Tibial nerve (tissue), 4 donors: ENCODE measurements at regions not wholly inside any gene's neighbourhood (a gene's known extent, or its start where the extent isn't known, plus 50 kb on each side); places are given as distances from the start of the nearest gene placed in this dataset.

ENCODE experiments used
- DNase-seq, 2 donors: peaks; one replicate each; pipeline ENCODE4 v3.0.0-alpha.2; 2019; ENCODE audit warnings: low spot score in 2 of 2
- H3K27ac ChIP-seq, 4 donors: fragments of 200-600 bp; sonication (generic) in 3 of 4; one replicate each; pipeline ENCODE4 v1.5.1; 2017 to 2019; ENCODE audit warnings: mild to moderate bottlenecking in 1 of 4
- H3K27me3 ChIP-seq, 2 donors: fragments of 200-600 bp; sonication (generic) in 1 of 2; one replicate each; pipeline versions ENCODE4 v1.5.1 to v1.6.0; 2017 to 2019
- H3K36me3 ChIP-seq, 3 donors: fragments of 200-600 bp; sonication (generic); one replicate each; pipeline ENCODE4 v1.5.1; 2018 to 2019
- H3K4me1 ChIP-seq, 4 donors: fragments of 200-600 bp; sonication (generic) in 3 of 4; one replicate each; pipeline ENCODE4 v1.5.1; 2017 to 2019
- H3K4me3 ChIP-seq, 4 donors: fragments of 200-600 bp; sonication (generic) in 3 of 4; one replicate each; pipeline ENCODE4 v1.5.1; 2017 to 2019; ENCODE audit warnings: mild to moderate bottlenecking in 1 of 4, moderate library complexity in 1 of 4
- H3K9me3 ChIP-seq, 4 donors: fragments of 200-600 bp; sonication (generic) in 3 of 4; one replicate each; pipeline ENCODE4 v1.5.1; 2017 to 2019
- CTCF ChIP-seq, 5 experiments: fragments of 200-600 bp in 3 of 5; fragments of 450-650 bp in 2 of 5; sonication (generic) in 3 of 5; IDR thresholded peaks; one replicate each; pipeline ENCODE4 v1.5.1; 2016 to 2019; ENCODE audit warnings: antibody characterized with exemption in 5 of 5, mild to moderate bottlenecking in 3 of 5, moderate library complexity in 2 of 5
- EP300 ChIP-seq, 2 donors: sonication (generic); formaldehyde crosslinking; IDR thresholded peaks; one replicate each; pipeline ENCODE4 v1.6.1; 2017; ENCODE audit warnings: antibody characterized with exemption in 2 of 2, mild to moderate bottlenecking in 1 of 2
- POLR2A ChIP-seq, 2 donors: fragments of 450-650 bp; IDR thresholded peaks; one replicate each; pipeline ENCODE4 v1.6.1; 2017; ENCODE audit warnings: antibody characterized with exemption in 2 of 2, mild to moderate bottlenecking in 2 of 2, moderate library complexity in 2 of 2
- WGBS, 2 donors: methylation state at CpG; one replicate each; pipeline ENCODE4 v1.1.5; 2018; 5-methylcytosine and 5-hydroxymethylcytosine counted together

- no peak for TF ChIP-seq POLR2A (IDR thresholded peaks at IDR 0.05)
- TF ChIP-seq CTCF (IDR thresholded peaks at IDR 0.05): no peak
- no peak for TF ChIP-seq EP300 (IDR thresholded peaks at IDR 0.05)
- WGBS, 2 donors: 68 to 81% methylated on average over 2 of the region's 2 CpGs
These were observed 657.5 kb upstream of the DEFB115 start for GRCh38 chr20:30599990-30600389.

DNA sequence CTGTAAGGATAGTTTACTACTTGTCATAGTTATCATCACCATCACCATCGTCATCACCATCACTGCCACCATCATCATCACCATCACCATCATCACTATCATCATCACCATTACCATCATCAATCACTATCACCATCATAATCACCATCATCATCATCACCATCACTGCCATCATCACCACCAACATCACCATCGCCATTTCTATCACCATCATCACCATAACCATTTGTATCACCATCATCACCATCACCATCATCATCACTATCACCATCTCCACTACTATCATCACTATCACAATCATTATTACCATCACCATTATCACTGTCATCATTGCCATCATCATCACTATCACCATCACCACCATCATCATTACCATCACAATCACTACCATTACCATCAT lies 655.5 kb upstream of the DEFB115 start:
- Histone ChIP-seq H3K4me3 (no peak overlapping the region), H3K36me3 (no peaks in the 10 kb centered on the region), H3K27ac (no peak overlapping the region), H3K27me3 (no peaks in the 10 kb centered on the region), H3K9me3 (peaks cover 0 to 4% (median 0%) of the 10 kb centered on the region in 4 donors), H3K4me1 (no peaks in the 10 kb centered on the region)
- TF ChIP-seq EP300 (IDR thresholded peaks at IDR 0.05) (no peak), CTCF (IDR thresholded peaks at IDR 0.05) (no peak), POLR2A (IDR thresholded peaks at IDR 0.05) (no peak)
- DNase-seq: no peak
- WGBS, 2 donors: 55 to 63% methylated on average over 2 of the region's 2 CpGs

More at GRCh38 chr20:30599990-30600389, 657.5 kb upstream of the DEFB115 start:
- H3K4me1 ChIP-seq: no peaks in the 10 kb centered on the region
- no peaks in the 10 kb centered on the region for H3K27me3 ChIP-seq
- no peaks in the 10 kb centered on the region for H3K36me3 ChIP-seq
- H3K9me3 ChIP-seq: no peaks in the 10 kb centered on the region
- no peak overlapping the region for H3K27ac ChIP-seq
- H3K4me3 ChIP-seq: no peak overlapping the region
- DNase-seq: no peak

DNA sequence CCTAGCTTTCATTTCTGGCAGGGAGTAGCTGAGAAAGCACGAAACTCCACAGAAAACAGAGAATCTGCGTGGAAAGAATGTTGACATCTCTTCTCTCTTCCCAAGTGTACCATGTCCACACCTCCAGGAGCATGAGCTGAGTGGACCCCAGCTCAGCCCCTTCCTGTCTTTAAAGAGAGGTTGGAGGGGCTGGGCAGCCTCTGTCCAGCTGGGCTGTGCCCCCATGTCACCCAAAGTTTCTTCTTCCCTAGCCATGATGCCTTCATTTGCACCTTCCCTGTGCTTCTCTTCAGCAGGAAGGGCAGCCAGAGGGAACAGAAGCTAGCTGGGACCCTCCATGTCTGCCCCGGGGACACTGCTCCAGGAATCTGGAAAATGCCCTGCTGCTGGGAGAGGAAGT lies 655.0 kb upstream of the DEFB115 start:
- Histone ChIP-seq H3K27ac (no peak overlapping the region), H3K27me3 (no peaks in the 10 kb centered on the region), H3K36me3 (no peaks in the 10 kb centered on the region), H3K9me3 (peaks cover 0 to 8% (median 0%) of the 10 kb centered on the region in 4 donors), H3K4me1 (no peaks in the 10 kb centered on the region), H3K4me3 (no peak overlapping the region)
- DNase-seq: no peak
- no peak for TF ChIP-seq CTCF (IDR thresholded peaks at IDR 0.05)
- TF ChIP-seq EP300 (IDR thresholded peaks at IDR 0.05): no peak
- no peak for TF ChIP-seq POLR2A (IDR thresholded peaks at IDR 0.05)
- WGBS, 2 donors: 50 to 59% methylated on average over 3 of the region's 3 CpGs

DNA sequence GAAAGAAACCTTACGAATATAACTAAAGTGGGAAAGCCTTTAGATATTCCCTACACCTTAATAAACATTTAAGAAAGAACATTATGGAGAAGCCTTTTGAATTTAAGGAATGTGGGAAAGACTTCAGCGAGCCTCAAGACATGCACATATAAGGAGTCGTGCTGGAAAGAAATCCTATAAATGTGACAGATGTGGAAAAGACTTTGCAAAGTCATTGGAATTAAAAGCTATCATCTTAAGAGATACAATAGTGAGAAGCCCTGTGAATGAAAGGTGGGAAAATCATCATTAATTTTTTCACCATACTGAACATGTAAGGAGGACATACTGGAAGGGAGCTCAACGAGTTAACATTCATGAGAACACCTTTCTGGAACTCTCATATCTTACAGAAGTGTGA lies 650.5 kb upstream of the DEFB115 start:
- TF ChIP-seq POLR2A (IDR thresholded peaks at IDR 0.05) (no peak), CTCF (IDR thresholded peaks at IDR 0.05) (no peak)
- no peaks in the 10 kb centered on the region for H3K36me3 ChIP-seq
- H3K27me3 ChIP-seq: no peaks in the 10 kb centered on the region
- H3K27ac ChIP-seq: no peak overlapping the region
- DNase-seq: no peak
- WGBS, 2 donors: 61 to 69% methylated on average over 4 of the region's 4 CpGs
- H3K9me3 ChIP-seq: peaks cover 0 to 12% (median 0%) of the 10 kb centered on the region in 4 donors
- H3K4me1 ChIP-seq: no peaks in the 10 kb centered on the region
- H3K4me3 ChIP-seq: no peak overlapping the region

- H3K36me3 ChIP-seq: no peaks in the 10 kb centered on the region
- no peaks in the 10 kb centered on the region for H3K27me3 ChIP-seq
- H3K9me3 ChIP-seq: peaks cover 0 to 12% (median 0%) of the 10 kb centered on the region in 4 donors
- no peaks in the 10 kb centered on the region for H3K4me1 ChIP-seq
- no peak for TF ChIP-seq CTCF (IDR thresholded peaks at IDR 0.05)
- no peak for TF ChIP-seq EP300 (IDR thresholded peaks at IDR 0.05)
- TF ChIP-seq POLR2A (IDR thresholded peaks at IDR 0.05): no peak
- WGBS, 2 donors: 63 to 75% methylated on average over 9 of the region's 9 CpGs
- H3K4me3 ChIP-seq: no peak overlapping the region
- no peak overlapping the region for H3K27ac ChIP-seq
- no peak for DNase-seq
These were observed 647.3 kb upstream of the DEFB115 start for GRCh38 chr20:30610029-30610693.
